ENCODE measurements at regions not wholly inside any gene's neighbourhood (a gene's known extent, or its start where the extent isn't known, plus 50 kb on each side); places are given as distances from the start of the nearest gene placed in this dataset.

- Histone ChIP-seq H3K36me3 (no peaks in the 10 kb centered on the region), H3K9me3 (no peaks in the 10 kb centered on the region), H3K27ac (no peak overlapping the region), H3K27me3 (no peaks in the 10 kb centered on the region), H3K4me1 (no peaks in the 10 kb centered on the region), H3K4me3 (no peak overlapping the region)
- DNase-seq (ENCODE audit: low spot score): no peak
- TF ChIP-seq CTCF (IDR thresholded peaks at IDR 0.05): no peak
Measured at GRCh38 chr5:162325143-162325727, 257.7 kb downstream of the GABRG2 start.

- Histone ChIP-seq H3K4me3 (no peak overlapping the region), H3K27me3 (no peaks in the 10 kb centered on the region), H3K27ac (no peak overlapping the region), H3K9me3 (no peaks in the 10 kb centered on the region), H3K4me1 (no peaks in the 10 kb centered on the region), H3K36me3 (no peaks in the 10 kb centered on the region)
- DNase-seq (ENCODE audit: low spot score): no peak
- TF ChIP-seq CTCF (IDR thresholded peaks at IDR 0.05): no peak
Measured at GRCh38 chr5:162334944-162335343, 267.4 kb downstream of the GABRG2 start.

- no peak overlapping the region for H3K4me3 ChIP-seq
- no peaks in the 10 kb centered on the region for H3K27me3 ChIP-seq
- no peak for TF ChIP-seq CTCF (IDR thresholded peaks at IDR 0.05)
- H3K27ac ChIP-seq: no peak overlapping the region
- DNase-seq (ENCODE audit: low spot score): no peak
- H3K9me3 ChIP-seq: no peaks in the 10 kb centered on the region
- H3K4me1 ChIP-seq: no peaks in the 10 kb centered on the region
- no peaks in the 10 kb centered on the region for H3K36me3 ChIP-seq
Measured at GRCh38 chr5:162360373-162360931, 292.9 kb downstream of the GABRG2 start.

GRCh38 chr5:162372256-162372655 is 304.7 kb downstream of the GABRG2 start:
- no peak for TF ChIP-seq CTCF (IDR thresholded peaks at IDR 0.05)
- H3K36me3 ChIP-seq: no peaks in the 10 kb centered on the region
- no peak for DNase-seq (ENCODE audit: low spot score)

GRCh38 chr5:162377895-162378294 is 310.3 kb downstream of the GABRG2 start:
- DNase-seq (ENCODE audit: low spot score): no peak
- Histone ChIP-seq H3K27ac (no peak overlapping the region), H3K27me3 (no peaks in the 10 kb centered on the region), H3K4me1 (no peaks in the 10 kb centered on the region), H3K9me3 (no peaks in the 10 kb centered on the region), H3K4me3 (no peak overlapping the region), H3K36me3 (no peaks in the 10 kb centered on the region)
- no peak for TF ChIP-seq CTCF (IDR thresholded peaks at IDR 0.05)

More at GRCh38 chr5:162372256-162372655, 304.7 kb downstream of the GABRG2 start:
- Histone ChIP-seq H3K27me3 (no peaks in the 10 kb centered on the region), H3K9me3 (peaks cover 0 to 12% of the 10 kb centered on the region in 2 donors), H3K4me3 (no peak overlapping the region), H3K27ac (no peak overlapping the region), H3K4me1 (no peaks in the 10 kb centered on the region)

GRCh38 chr5:162382839-162383238 is 315.3 kb downstream of the GABRG2 start:
- H3K27me3 ChIP-seq: no peaks in the 10 kb centered on the region
- H3K27ac ChIP-seq: no peak overlapping the region
- H3K4me3 ChIP-seq: no peak overlapping the region
- no peak for DNase-seq (ENCODE audit: low spot score)
- no peaks in the 10 kb centered on the region for H3K9me3 ChIP-seq
- H3K36me3 ChIP-seq: no peaks in the 10 kb centered on the region
- H3K4me1 ChIP-seq: no peaks in the 10 kb centered on the region
- TF ChIP-seq CTCF (IDR thresholded peaks at IDR 0.05): no peak
